ENCODE measurements at regions not wholly inside any gene's neighbourhood (a gene's known extent, or its start where the extent isn't known, plus 50 kb on each side); places are given as distances from the start of the nearest gene placed in this dataset.
"Not testable (repeated sequence)": the region's sequence is repeated elsewhere in the genome, so short reads cannot be mapped to it uniquely, and the experiment has no call there.

DNA sequence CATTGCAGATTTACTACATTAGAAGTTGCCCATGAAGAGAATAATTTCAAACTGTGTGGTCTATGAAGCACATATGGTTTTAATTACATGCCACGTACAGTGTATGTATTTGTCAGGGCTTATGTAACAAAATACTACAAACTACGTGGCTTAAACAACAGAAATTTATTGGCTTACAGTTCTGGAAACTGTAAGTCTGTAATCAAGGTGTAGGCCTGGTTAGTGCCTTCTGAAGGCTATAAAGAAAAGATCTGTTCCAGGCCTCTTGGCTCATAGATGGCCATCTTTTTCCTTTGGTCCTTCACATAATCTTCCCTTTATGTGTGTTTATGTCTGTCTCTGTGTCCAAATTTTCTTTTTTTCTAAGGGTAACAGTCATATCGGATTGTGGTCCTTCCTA is 1160.2 kb downstream of the FAM133A start:
- Mint-ChIP-seq H3K4me3 (ENCODE audit: low read depth) (no peak overlapping the region), H3K9me3 (ENCODE audit: low read depth) (peaks cover 8% of the 10 kb centered on the region), H3K36me3 (ENCODE audit: insufficient read depth) (no peaks in the 10 kb centered on the region), H3K4me1 (ENCODE audit: low read depth) (no peaks in the 10 kb centered on the region), H3K27ac (no peak overlapping the region), H3K27me3 (no peaks in the 10 kb centered on the region)
- DNase-seq (ENCODE audit: low spot score, unreplicated experiment), result no peak
- TF ChIP-seq, protein P1, sequence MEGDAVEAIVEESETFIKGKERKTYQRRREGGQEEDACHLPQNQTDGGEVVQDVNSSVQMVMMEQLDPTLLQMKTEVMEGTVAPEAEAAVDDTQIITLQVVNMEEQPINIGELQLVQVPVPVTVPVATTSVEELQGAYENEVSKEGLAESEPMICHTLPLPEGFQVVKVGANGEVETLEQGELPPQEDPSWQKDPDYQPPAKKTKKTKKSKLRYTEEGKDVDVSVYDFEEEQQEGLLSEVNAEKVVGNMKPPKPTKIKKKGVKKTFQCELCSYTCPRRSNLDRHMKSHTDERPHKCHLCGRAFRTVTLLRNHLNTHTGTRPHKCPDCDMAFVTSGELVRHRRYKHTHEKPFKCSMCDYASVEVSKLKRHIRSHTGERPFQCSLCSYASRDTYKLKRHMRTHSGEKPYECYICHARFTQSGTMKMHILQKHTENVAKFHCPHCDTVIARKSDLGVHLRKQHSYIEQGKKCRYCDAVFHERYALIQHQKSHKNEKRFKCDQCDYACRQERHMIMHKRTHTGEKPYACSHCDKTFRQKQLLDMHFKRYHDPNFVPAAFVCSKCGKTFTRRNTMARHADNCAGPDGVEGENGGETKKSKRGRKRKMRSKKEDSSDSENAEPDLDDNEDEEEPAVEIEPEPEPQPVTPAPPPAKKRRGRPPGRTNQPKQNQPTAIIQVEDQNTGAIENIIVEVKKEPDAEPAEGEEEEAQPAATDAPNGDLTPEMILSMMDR (IDR thresholded peaks at IDR 0.05; ENCODE audit: unreplicated experiment), result no peak

DNA sequence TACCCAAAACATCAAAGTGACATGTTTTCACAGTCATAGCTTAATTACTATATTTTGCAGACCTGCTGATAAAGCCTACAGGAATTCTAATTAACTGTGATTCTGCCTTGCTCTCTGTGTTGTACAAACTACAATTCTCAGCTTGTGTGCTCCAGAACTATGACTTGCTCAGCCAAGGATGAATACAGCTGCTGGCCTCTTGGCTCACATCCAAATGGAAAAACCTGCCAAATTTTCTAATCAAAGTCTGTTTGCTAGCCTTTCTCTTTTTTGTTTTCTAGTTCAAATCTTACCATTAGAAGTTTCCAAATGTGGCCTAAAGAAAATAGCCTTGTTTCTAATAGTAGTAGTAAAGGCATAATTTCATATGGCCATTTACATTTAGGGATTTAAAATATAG is 1176.8 kb downstream of the FAM133A start:
- TF ChIP-seq, protein P1 (IDR thresholded peaks at IDR 0.05; ENCODE audit: unreplicated experiment), result no peak
- Mint-ChIP-seq H3K27ac (no peak overlapping the region), H3K36me3 (ENCODE audit: insufficient read depth) (no peaks in the 10 kb centered on the region), H3K4me1 (ENCODE audit: low read depth) (peaks cover 2% of the 10 kb centered on the region), H3K9me3 (ENCODE audit: low read depth) (no peaks in the 10 kb centered on the region), H3K4me3 (ENCODE audit: low read depth) (no peak overlapping the region), H3K27me3 (no peaks in the 10 kb centered on the region)
- DNase-seq (ENCODE audit: low spot score, unreplicated experiment), result no peak

DNA sequence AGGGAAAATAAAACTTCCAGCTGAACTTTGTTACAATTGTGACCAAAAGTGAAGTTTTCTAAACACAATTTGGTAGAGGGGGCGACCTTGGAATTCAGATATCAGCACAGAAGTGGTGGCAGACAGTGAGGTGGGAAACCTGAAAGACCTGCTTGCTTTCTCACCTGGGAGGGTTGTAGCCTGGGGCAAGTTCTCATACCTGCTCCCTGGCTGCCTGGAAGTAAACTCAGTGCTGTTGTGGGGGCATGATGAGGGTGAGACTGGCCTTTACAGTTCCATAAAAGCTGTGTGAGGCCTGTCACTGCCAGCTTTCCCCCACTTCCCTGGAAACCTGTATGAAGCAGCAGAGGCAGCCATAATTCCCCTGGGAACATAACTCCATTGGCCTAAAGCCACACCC is 1180.2 kb downstream of the FAM133A start:
- H3K27ac Mint-ChIP-seq, result no peak overlapping the region
- H3K4me3 Mint-ChIP-seq (ENCODE audit: low read depth), result no peak overlapping the region
- H3K27me3 Mint-ChIP-seq, result no peaks in the 10 kb centered on the region

DNA sequence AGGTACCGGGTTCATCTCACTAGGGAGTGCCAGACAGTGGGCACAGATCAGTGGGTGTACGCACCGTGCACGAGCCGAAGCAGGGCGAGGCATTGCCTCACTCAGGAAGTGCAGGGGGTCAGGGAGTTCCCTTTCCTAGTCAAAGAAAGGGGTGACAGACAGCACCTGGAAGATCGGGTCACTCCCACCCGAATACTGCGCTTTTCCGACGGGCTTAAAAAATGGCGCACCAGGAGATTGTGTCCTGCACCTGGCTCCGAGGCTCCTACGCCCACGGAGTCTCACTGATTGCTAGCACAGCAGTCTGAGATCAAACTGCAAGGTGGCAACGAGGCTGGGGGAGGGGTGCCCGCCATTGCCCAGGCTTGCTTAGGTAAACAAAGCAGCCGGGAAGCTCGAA is 1188.5 kb downstream of the FAM133A start:
- peaks cover 14% of the 10 kb centered on the region for H3K9me3 Mint-ChIP-seq (ENCODE audit: low read depth)
- not testable (repeated sequence) for H3K4me1 Mint-ChIP-seq (ENCODE audit: low read depth); H3K27ac Mint-ChIP-seq

More for the DNA sequence above, 1180.2 kb downstream of the FAM133A start:
- no peak for DNase-seq (ENCODE audit: low spot score, unreplicated experiment)
- TF ChIP-seq, protein P1 (IDR thresholded peaks at IDR 0.05; ENCODE audit: unreplicated experiment), result no peak
- H3K36me3 Mint-ChIP-seq (ENCODE audit: insufficient read depth), result no peaks in the 10 kb centered on the region
- peaks cover 8% of the 10 kb centered on the region for H3K9me3 Mint-ChIP-seq (ENCODE audit: low read depth)
- peaks cover 2% of the 10 kb centered on the region for H3K4me1 Mint-ChIP-seq (ENCODE audit: low read depth)

DNA sequence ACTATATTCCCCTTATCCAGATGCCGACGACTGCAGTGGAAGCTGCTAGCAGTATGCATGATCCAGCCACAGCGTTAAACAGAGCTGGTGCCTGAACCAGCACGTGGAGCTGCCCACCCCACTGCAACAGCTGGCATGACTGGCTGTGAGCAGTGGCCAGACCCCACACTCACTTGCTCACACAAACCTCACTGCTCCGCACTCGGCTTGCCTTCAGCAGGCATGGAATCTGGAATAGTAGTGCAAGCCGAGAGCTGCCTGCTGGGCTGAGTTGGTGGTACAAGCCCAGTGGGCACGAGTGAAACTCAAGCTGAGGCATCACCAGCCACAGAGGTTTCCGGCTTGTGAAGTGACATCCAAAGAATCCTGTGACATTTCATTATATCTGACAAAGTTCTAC is 1197.6 kb downstream of the FAM133A start:
- Mint-ChIP-seq H3K4me3 (ENCODE audit: low read depth) (no peak overlapping the region), H3K4me1 (ENCODE audit: low read depth) (no peaks in the 10 kb centered on the region), H3K36me3 (ENCODE audit: insufficient read depth) (no peaks in the 10 kb centered on the region), H3K27ac (no peak overlapping the region), H3K9me3 (ENCODE audit: low read depth) (no peaks in the 10 kb centered on the region), H3K27me3 (no peaks in the 10 kb centered on the region)
- no peak for DNase-seq (ENCODE audit: low spot score, unreplicated experiment)
- TF ChIP-seq, protein P1 (IDR thresholded peaks at IDR 0.05; ENCODE audit: unreplicated experiment), result no peak

More for the DNA sequence above, 1188.5 kb downstream of the FAM133A start:
- not testable (repeated sequence) for DNase-seq (ENCODE audit: low spot score, unreplicated experiment); H3K36me3 Mint-ChIP-seq (ENCODE audit: insufficient read depth); H3K4me3 Mint-ChIP-seq (ENCODE audit: low read depth); H3K27me3 Mint-ChIP-seq

DNA sequence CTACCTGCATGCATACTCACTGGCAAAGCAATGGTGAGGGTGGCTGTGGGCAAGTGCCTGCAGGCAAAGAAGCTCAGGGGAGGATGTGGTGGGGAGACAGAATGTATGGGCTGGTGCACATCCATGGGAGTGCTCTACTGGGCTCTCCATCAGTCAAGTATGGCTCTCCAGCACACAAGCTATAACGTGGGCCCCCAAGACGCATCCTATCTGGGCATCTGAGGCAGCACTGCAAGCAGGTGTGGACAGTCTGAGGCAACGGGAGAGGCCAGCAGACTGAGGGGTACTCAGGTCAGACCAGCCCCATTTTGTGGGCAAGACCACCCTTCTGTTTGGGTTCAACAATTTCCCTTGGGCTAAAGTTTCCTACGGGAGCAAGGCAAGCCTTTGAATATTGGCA is 1227.8 kb downstream of the FAM133A start:
- no peaks in the 10 kb centered on the region for H3K4me1 Mint-ChIP-seq (ENCODE audit: low read depth)
- H3K4me3 Mint-ChIP-seq (ENCODE audit: low read depth), result no peak overlapping the region
- no peak overlapping the region for H3K27ac Mint-ChIP-seq
- no peaks in the 10 kb centered on the region for H3K27me3 Mint-ChIP-seq
- peaks cover 4% of the 10 kb centered on the region for H3K9me3 Mint-ChIP-seq (ENCODE audit: low read depth)
- H3K36me3 Mint-ChIP-seq (ENCODE audit: insufficient read depth), result no peaks in the 10 kb centered on the region
- TF ChIP-seq, protein P1 (IDR thresholded peaks at IDR 0.05; ENCODE audit: unreplicated experiment), result no peak
- no peak for DNase-seq (ENCODE audit: low spot score, unreplicated experiment)
